Retinal pigment epithelial cell (primary cell): ENCODE measurements at regions not wholly inside any gene's neighbourhood (a gene's known extent, or its start where the extent isn't known, plus 50 kb on each side); places are given as distances from the start of the nearest gene placed in this dataset.

Source experiments
- DNase-seq: peaks from one replicate; pipeline ENCODE4 v3.0.0-alpha.2; 2010; ENCODE audit warnings: low read depth
- H3K4me3 ChIP-seq: 2 replicates; pipeline ENCODE4 v1.5.1; 2011; ENCODE audit warnings: mild to moderate bottlenecking, low read length, control low read depth, moderate library complexity
- CTCF ChIP-seq: conservative IDR thresholded peaks from 2 replicates; pipeline ENCODE4 v1.5.1; 2011; ENCODE audit warnings: low read depth, low read length, control low read depth, inconsistent platforms

- DNase-seq: no peak
- no peak overlapping the region for H3K4me3 ChIP-seq
- no peak for TF ChIP-seq CTCF
Measured at GRCh38 chr9:30411571-30411970, 1972.9 kb upstream of the ACO1 start.

DNA sequence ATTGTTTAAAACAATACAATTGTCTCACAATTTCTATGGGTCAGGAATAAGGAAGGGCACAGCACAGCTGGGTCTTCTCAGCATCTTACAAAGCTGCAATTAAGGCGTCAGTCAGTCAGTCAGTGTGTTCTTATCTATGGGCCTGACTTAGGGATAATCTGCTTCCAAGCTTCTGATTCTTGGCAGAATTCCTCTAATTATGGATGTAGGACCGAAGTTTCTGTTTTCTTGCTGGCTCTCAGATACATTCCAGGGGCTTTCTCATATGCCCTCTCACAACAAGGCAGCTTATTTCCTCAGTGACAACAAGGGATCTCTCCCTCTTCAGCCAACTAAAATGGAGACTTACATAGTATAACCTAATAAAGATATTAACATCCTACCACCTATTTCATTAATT, 1925.3 kb upstream of the ACO1 start:
- H3K4me3 ChIP-seq: no peak overlapping the region
- TF ChIP-seq CTCF: no peak
- peak; percentile 74 for DNase-seq

GRCh38 chr9:30476826-30477225, 1907.6 kb upstream of the ACO1 start:
- no peak for TF ChIP-seq CTCF
- H3K4me3 ChIP-seq: no peak overlapping the region
- no peak for DNase-seq

DNA sequence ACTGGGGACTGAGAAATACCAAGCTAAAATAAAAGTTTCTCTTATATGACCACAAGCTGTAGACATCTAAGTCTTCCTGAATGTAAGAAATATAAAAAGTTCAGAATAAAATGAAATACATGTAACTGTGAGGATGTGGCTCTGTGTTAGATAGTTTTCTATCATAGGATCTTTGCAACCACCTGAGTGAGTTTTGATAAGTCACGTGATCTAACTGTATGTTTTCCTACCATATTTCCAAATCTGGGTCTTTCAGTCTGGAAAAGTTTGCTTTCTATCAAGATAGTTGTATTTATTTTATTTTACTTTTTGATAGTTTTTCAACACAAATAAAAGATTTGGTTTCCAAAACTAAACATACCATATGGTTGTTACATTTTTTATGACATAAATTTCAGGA, 1905.8 kb upstream of the ACO1 start:
- no peak for DNase-seq
- TF ChIP-seq CTCF: no peak
- H3K4me3 ChIP-seq: no peak overlapping the region

DNA sequence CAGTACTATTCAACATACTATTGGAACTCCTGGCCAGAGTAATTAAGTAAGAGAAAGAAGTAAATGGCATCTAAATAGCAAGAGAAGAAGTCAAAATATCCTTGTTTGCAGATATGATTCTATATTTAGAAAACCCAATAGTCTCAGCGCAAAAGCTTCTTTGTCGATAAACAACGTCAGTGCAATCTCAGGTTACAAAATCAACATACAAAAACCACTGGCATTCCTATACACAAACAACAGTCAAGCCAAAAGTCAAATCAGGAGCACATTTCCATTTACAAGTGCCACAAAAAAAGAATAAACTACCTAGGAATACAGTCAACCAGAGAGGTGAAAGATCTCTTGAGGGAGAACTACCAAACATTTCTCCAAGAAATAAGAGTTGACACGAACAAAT, 1901.9 kb upstream of the ACO1 start:
- DNase-seq: no peak
- H3K4me3 ChIP-seq: no peak overlapping the region
- TF ChIP-seq CTCF: no peak

- no peak for DNase-seq
- no peak for TF ChIP-seq CTCF
- no peak overlapping the region for H3K4me3 ChIP-seq
Measured at GRCh38 chr9:30484690-30485089, 1899.8 kb upstream of the ACO1 start.

DNA sequence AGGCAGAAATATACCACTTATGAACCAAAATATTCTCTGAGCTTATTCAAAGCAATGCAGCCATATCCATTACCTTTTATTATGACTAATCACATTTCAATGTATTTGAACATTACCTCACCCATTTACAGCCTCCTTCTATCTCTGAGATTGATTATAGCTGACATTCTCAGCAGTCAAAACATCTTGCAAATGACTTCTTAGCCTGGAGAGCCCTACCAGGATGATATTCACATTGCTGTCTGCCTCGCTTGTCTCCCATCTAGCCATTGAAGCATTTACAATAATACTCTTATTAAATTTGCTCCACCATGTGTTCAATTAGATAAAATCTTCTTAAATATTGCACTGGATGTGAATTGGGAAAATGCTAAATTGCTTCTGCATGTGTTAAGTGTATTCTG, 1879.9 kb upstream of the ACO1 start:
- H3K4me3 ChIP-seq: no peak overlapping the region
- TF ChIP-seq CTCF: no peak
- DNase-seq: peak; percentile 24
